Activated T-cell treated with anti-CD3 and anti-CD28 coated beads, Interleukin-2, amount 50 U/mL, for 72 hours (primary cell): ENCODE measurements at regions not wholly inside any gene's neighbourhood (a gene's known extent, or its start where the extent isn't known, plus 50 kb on each side); places are given as distances from the start of the nearest gene placed in this dataset.

ENCODE experiments used
- ATAC-seq, 2 donors: fragments of 150-1000 bp; cut with Tn5 transposase; replicated peaks in 1 of 2; 2 replicates each; pipeline ENCODE4 v1.10.0; 2021; ENCODE audit warnings: moderate library complexity in 2 of 2, mild to moderate bottlenecking in 1 of 2
- DNase-seq, 2 donors: peaks; one replicate each; pipeline ENCODE4 v3.0.0; 2021 to 2022; ENCODE audit warnings: mixed read lengths in 1 of 2
- H3K27ac Mint-ChIP-seq: one replicate; pipeline ENCODE4 v1.8.0; 2022; ENCODE audit warnings: mild to moderate bottlenecking, moderate library complexity, mixed read lengths
- H3K27me3 Mint-ChIP-seq: one replicate; pipeline ENCODE4 v1.8.0; 2022; ENCODE audit warnings: low read depth, mixed read lengths
- H3K36me3 Mint-ChIP-seq, 2 donors: one replicate each; pipeline ENCODE4 v1.8.0; 2022; ENCODE audit warnings: mixed read lengths in 2 of 2, mild to moderate bottlenecking in 1 of 2; ENCODE audit not compliant: insufficient read depth in 2 of 2
- H3K4me1 Mint-ChIP-seq: one replicate; pipeline ENCODE4 v1.8.0; 2022; ENCODE audit warnings: low read depth, mixed read lengths
- H3K4me3 Mint-ChIP-seq, 2 donors: one replicate each; pipeline ENCODE4 v1.8.0; 2022; ENCODE audit warnings: mild to moderate bottlenecking in 2 of 2, mixed read lengths in 2 of 2, moderate library complexity in 2 of 2
- H3K9me3 Mint-ChIP-seq, 2 donors: one replicate each; pipeline ENCODE4 v1.8.0; 2022; ENCODE audit warnings: mixed read lengths in 2 of 2

GRCh38 chr14:27008187-27008586 is 410.4 kb upstream of the NOVA1 start:
- no peak for ATAC-seq
- no peak overlapping the region for H3K4me3 Mint-ChIP-seq
- no peak overlapping the region for H3K27ac Mint-ChIP-seq
- no peaks in the 10 kb centered on the region for H3K4me1 Mint-ChIP-seq
- H3K9me3 Mint-ChIP-seq: peaks cover 13 to 18% of the 10 kb centered on the region in 2 donors
- no peaks in the 10 kb centered on the region for H3K27me3 Mint-ChIP-seq
- peaks cover 3 to 6% of the 10 kb centered on the region in 2 donors for H3K36me3 Mint-ChIP-seq
- DNase-seq: no peak

GRCh38 chr14:27012641-27013040 is 414.8 kb upstream of the NOVA1 start:
- Mint-ChIP-seq H3K27ac (no peak overlapping the region), H3K9me3 (peaks cover 10 to 13% of the 10 kb centered on the region in 2 donors), H3K27me3 (no peaks in the 10 kb centered on the region), H3K36me3 (peaks cover 3 to 6% of the 10 kb centered on the region in 2 donors), H3K4me1 (no peaks in the 10 kb centered on the region), H3K4me3 (no peak overlapping the region)
- ATAC-seq (no peak), DNase-seq (no peak)

- H3K4me3 Mint-ChIP-seq: no peak overlapping the region
- DNase-seq (no peak), ATAC-seq (no peak)
- H3K27ac Mint-ChIP-seq: no peak overlapping the region
- no peaks in the 10 kb centered on the region for H3K27me3 Mint-ChIP-seq
- peaks cover 2 to 3% of the 10 kb centered on the region in 2 donors for H3K36me3 Mint-ChIP-seq
- H3K9me3 Mint-ChIP-seq: peaks cover 8 to 10% of the 10 kb centered on the region in 2 donors
- no peaks in the 10 kb centered on the region for H3K4me1 Mint-ChIP-seq
Observed at GRCh38 chr14:27013678-27014077, 415.8 kb upstream of the NOVA1 start.

- Mint-ChIP-seq H3K27me3 (no peaks in the 10 kb centered on the region), H3K4me1 (no peaks in the 10 kb centered on the region), H3K4me3 (no peak overlapping the region), H3K9me3 (peaks cover 3 to 4% of the 10 kb centered on the region in 2 donors), H3K36me3 (no peaks in the 10 kb centered on the region), H3K27ac (no peak overlapping the region)
- DNase-seq (no peak), ATAC-seq (no peak)
Observed at GRCh38 chr14:27015065-27015464, 417.2 kb upstream of the NOVA1 start.

- Mint-ChIP-seq H3K27me3 (no peaks in the 10 kb centered on the region), H3K9me3 (peaks cover 7 to 11% of the 10 kb centered on the region in 2 donors), H3K36me3 (peaks cover 0 to 2% of the 10 kb centered on the region in 2 donors), H3K27ac (no peak overlapping the region), H3K4me1 (no peaks in the 10 kb centered on the region), H3K4me3 (no peak overlapping the region)
- DNase-seq: no peak
- no peak for ATAC-seq
Observed at GRCh38 chr14:27025648-27026047, 427.8 kb upstream of the NOVA1 start.

- H3K27me3 Mint-ChIP-seq: no peaks in the 10 kb centered on the region
- H3K9me3 Mint-ChIP-seq: peaks cover 10 to 13% of the 10 kb centered on the region in 2 donors
- no peak overlapping the region for H3K4me3 Mint-ChIP-seq
- H3K27ac Mint-ChIP-seq: no peak overlapping the region
- H3K36me3 Mint-ChIP-seq: peaks cover 0 to 2% of the 10 kb centered on the region in 2 donors
- ATAC-seq (no peak), DNase-seq (no peak)
- H3K4me1 Mint-ChIP-seq: no peaks in the 10 kb centered on the region
Observed at GRCh38 chr14:27026097-27026496, 428.3 kb upstream of the NOVA1 start.

- no peak for ATAC-seq
Observed at GRCh38 chr14:27040552-27040951, 442.7 kb upstream of the NOVA1 start.

GRCh38 chr14:27049701-27050100 is 451.9 kb upstream of the NOVA1 start:
- no peak overlapping the region for H3K27ac Mint-ChIP-seq
- no peak for ATAC-seq
- no peak for DNase-seq
- H3K36me3 Mint-ChIP-seq: peaks cover 0 to 4% of the 10 kb centered on the region in 2 donors
- no peaks in the 10 kb centered on the region for H3K4me1 Mint-ChIP-seq
- H3K27me3 Mint-ChIP-seq: no peaks in the 10 kb centered on the region
- no peak overlapping the region for H3K4me3 Mint-ChIP-seq
- peaks cover 8 to 14% of the 10 kb centered on the region in 2 donors for H3K9me3 Mint-ChIP-seq

More at GRCh38 chr14:27040552-27040951, 442.7 kb upstream of the NOVA1 start:
- Mint-ChIP-seq H3K4me3 (no peak overlapping the region), H3K36me3 (no peaks in the 10 kb centered on the region), H3K27me3 (no peaks in the 10 kb centered on the region), H3K4me1 (no peaks in the 10 kb centered on the region), H3K9me3 (peaks cover 7 to 8% of the 10 kb centered on the region in 2 donors), H3K27ac (no peak overlapping the region)
- DNase-seq: no peak

- no peak for ATAC-seq
- no peak for DNase-seq
- H3K36me3 Mint-ChIP-seq: peaks cover 0 to 4% of the 10 kb centered on the region in 2 donors
Observed at GRCh38 chr14:27050208-27050607, 452.4 kb upstream of the NOVA1 start.

GRCh38 chr14:27056586-27056985 is 458.8 kb upstream of the NOVA1 start:
- Mint-ChIP-seq H3K27me3 (no peaks in the 10 kb centered on the region), H3K4me3 (no peak overlapping the region), H3K36me3 (peaks cover 0 to 4% of the 10 kb centered on the region in 2 donors), H3K9me3 (peaks cover 6 to 12% of the 10 kb centered on the region in 2 donors), H3K27ac (no peak overlapping the region), H3K4me1 (no peaks in the 10 kb centered on the region)
- no peak for DNase-seq
- ATAC-seq: no peak

More at GRCh38 chr14:27050208-27050607, 452.4 kb upstream of the NOVA1 start:
- Mint-ChIP-seq H3K4me1 (no peaks in the 10 kb centered on the region), H3K27ac (no peak overlapping the region), H3K4me3 (no peak overlapping the region), H3K27me3 (no peaks in the 10 kb centered on the region), H3K9me3 (peaks cover 8 to 14% of the 10 kb centered on the region in 2 donors)

- Mint-ChIP-seq H3K4me1 (no peaks in the 10 kb centered on the region), H3K4me3 (no peak overlapping the region)
Observed at GRCh38 chr14:27061299-27061698, 463.5 kb upstream of the NOVA1 start.

GRCh38 chr14:27063959-27064358 is 466.1 kb upstream of the NOVA1 start:
- peaks cover 6 to 9% of the 10 kb centered on the region in 2 donors for H3K9me3 Mint-ChIP-seq
- DNase-seq (no peak), ATAC-seq (no peak)
- H3K4me1 Mint-ChIP-seq: no peaks in the 10 kb centered on the region
- no peak overlapping the region for H3K27ac Mint-ChIP-seq
- no peaks in the 10 kb centered on the region for H3K27me3 Mint-ChIP-seq
- H3K36me3 Mint-ChIP-seq: peaks cover 0 to 4% of the 10 kb centered on the region in 2 donors
- no peak overlapping the region for H3K4me3 Mint-ChIP-seq

More at GRCh38 chr14:27061299-27061698, 463.5 kb upstream of the NOVA1 start:
- DNase-seq (no peak), ATAC-seq (no peak)
- Mint-ChIP-seq H3K27ac (no peak overlapping the region), H3K36me3 (no peaks in the 10 kb centered on the region), H3K9me3 (peaks cover 3% of the 10 kb centered on the region in 2 donors), H3K27me3 (no peaks in the 10 kb centered on the region)

GRCh38 chr14:27065886-27066285 is 468.1 kb upstream of the NOVA1 start:
- peaks cover 0 to 5% of the 10 kb centered on the region in 2 donors for H3K36me3 Mint-ChIP-seq
- H3K4me1 Mint-ChIP-seq: no peaks in the 10 kb centered on the region
- no peaks in the 10 kb centered on the region for H3K27me3 Mint-ChIP-seq
- no peak overlapping the region for H3K4me3 Mint-ChIP-seq
- no peak overlapping the region for H3K27ac Mint-ChIP-seq
- ATAC-seq (no peak), DNase-seq (no peak)
- H3K9me3 Mint-ChIP-seq: peaks cover 8 to 11% of the 10 kb centered on the region in 2 donors

- Mint-ChIP-seq H3K27ac (no peak overlapping the region), H3K36me3 (peaks cover 0 to 5% of the 10 kb centered on the region in 2 donors), H3K27me3 (no peaks in the 10 kb centered on the region), H3K4me1 (no peaks in the 10 kb centered on the region), H3K4me3 (no peak overlapping the region), H3K9me3 (peaks cover 8 to 11% of the 10 kb centered on the region in 2 donors)
- no peak for ATAC-seq
- no peak for DNase-seq
Observed at GRCh38 chr14:27067961-27068360, 470.1 kb upstream of the NOVA1 start.
